ENCODE measurements at regions not wholly inside any gene's neighbourhood (a gene's known extent, or its start where the extent isn't known, plus 50 kb on each side); places are given as distances from the start of the nearest gene placed in this dataset.
"Not testable (repeated sequence)": the region's sequence is repeated elsewhere in the genome, so short reads cannot be mapped to it uniquely, and the experiment has no call there.

DNA sequence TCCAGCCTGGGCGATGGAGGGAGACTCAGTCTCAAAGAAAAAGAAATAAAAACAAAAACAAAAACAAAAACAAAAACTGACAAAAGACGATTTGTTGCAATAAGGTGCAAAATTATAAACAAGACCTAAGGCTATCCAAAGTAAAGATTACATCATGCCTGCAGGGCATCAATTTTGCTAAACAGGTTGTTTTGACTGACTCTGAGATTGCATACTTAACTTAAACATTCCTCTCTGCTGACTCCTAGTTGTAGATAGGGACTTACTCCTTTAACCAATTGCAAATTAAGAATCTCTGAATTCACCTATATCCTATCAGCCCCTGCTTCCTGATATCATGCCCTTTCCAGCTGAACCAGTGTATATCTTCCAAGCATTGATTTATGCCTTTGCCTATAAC is 2687.3 kb downstream of the PCDH7 start:
- intact Hi-C loops (cut with DNase I), result no loop called here
- ATAC-seq (ENCODE audit: poor library complexity) (no peak), DNase-seq (no peak)

DNA sequence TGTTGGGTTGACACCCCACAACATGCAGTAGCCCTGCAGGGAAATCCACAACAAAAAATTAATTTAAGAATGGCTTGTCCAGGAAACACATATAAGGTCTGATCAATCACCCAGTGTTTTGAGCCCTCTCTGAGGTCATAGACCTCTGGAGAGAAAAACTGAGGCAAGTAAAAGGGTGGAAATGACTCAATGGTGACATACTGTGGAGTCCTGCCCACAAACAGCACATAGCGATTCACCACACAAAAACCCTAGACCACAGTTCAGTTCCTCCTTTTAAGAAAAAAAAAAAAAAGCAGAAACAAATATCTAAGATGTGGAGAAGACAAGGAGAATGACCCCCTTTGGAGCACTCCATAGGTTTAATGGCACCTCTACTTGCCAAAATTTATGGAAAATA is 2691.0 kb downstream of the PCDH7 start:
- DNase-seq, result no peak
- no peak for ATAC-seq (ENCODE audit: poor library complexity)
- intact Hi-C loops (cut with DNase I), result no loop called here

DNA sequence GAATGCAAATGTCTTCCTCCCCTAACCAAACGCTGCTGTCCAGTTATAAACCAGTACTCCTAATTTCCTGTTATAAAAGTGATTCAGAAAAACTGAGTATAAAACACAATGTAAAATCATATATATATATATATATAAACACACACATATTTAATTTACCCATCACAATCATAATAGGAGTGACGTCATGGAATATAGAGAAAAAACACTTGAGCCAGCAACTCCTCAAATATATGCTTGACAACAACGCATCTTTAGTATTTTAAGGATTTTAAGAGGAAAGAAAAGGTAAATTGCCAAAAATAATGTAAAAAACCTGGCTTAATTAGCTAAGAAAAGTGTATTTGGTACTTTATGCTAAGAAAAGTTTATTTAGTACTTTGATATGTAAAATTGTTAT is 2701.7 kb downstream of the PCDH7 start:
- intact Hi-C loops (cut with DNase I), result no loop called here
- no peak for DNase-seq
- ATAC-seq (ENCODE audit: poor library complexity), result no peak

DNA sequence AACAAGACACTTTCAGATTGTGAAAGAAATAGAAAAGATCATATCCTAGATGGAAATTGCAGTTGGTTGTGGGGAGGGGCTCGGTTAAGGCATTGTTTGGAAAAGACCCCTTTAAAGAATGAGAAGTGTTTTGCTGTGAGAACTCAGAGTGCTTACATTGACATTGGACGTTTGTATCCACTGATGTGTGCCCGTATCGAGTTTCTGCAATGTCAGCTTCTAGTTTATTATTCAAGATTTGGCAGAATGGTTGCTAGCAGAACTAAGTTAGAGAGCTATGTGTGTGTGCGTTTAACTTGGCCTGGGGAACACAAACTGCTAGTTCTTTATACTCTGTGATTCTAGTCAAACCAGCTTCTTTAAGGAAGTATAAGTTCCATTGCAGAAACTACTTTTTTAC is 2702.5 kb downstream of the PCDH7 start:
- ATAC-seq (ENCODE audit: poor library complexity), result no peak
- intact Hi-C loops (cut with DNase I), result no loop called here
- DNase-seq, result no peak

DNA sequence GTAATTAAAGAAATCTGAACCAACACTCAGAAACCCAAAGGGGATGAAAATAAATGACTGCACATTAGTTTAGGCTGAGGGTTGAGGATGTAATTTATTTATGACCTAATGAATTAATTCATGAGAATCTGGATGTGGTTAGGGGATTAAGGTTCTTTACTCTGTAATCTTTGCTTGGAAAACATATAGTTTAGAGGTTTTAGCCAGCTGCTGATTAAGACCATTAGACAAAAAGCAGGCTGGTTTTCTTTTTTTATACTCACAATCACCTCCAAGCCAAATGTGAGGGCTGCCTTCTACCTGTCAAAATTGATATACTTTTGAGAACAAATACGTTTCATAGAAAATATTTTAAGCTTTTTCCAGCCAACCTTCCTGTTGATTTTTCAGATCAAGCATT is 2705.8 kb downstream of the PCDH7 start:
- intact Hi-C loops (cut with DNase I), result no loop called here
- ATAC-seq (ENCODE audit: poor library complexity) (no peak), DNase-seq (no peak)

DNA sequence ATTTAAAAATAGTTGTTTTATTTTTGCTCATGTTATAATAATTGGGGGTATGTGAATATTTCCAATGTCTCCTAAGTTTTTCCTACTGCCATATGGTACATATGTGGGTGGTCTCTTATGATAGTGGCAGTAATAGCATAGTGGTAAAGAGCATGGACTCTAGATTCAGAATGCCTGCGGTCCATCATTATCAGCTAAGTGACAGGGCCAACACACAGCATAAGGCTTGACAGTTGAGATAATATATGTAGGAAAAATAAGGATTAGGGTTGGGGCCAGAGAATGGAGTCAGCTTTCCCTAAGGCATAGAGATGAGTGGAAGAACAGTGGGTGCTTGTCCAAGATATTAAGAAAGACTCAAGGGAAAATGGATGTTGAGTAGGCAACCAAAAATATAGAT is 2707.5 kb downstream of the PCDH7 start:
- DNase-seq (no peak), ATAC-seq (ENCODE audit: poor library complexity) (no peak)
- intact Hi-C loops (cut with DNase I), result no loop called here

DNA sequence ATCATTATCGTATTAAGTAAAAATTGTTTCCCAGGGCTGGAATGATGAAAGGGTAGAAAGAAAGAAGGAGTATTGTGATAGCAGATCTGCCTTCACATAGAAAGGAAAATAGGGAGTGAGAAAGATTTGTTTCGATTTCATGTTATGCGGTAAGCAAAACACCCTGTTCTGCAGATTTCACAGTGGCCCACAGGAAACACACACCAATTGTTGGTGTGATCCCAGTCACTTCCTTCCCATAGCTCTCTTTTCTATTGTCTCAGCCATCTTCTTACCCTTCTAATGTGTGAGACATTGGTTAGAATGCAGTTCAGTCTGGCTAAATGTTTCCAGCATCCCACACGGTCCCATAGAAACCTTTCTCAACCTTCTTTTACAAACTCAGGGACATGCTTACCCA is 2709.8 kb downstream of the PCDH7 start:
- intact Hi-C loops (cut with DNase I), result no loop called here
- DNase-seq (no peak), ATAC-seq (ENCODE audit: poor library complexity) (no peak)

DNA sequence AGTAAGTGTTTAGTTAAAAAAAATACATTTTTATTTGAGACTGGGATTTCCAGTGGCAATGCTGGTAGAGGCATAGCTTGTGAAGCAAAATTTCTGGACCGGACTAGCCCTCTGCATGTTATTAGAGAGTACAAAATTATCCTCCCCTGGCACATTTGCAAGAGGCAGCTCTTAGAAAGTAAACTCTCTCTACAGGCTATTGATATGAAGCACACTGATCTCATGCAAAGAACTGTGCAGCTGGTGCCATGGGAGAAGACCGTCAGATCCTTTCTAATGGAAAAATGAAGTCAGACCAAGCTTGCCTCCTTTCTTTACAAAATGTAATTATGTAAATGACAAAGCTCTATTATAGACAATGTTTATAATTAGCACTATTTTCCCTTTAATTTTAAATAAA is 2717.2 kb downstream of the PCDH7 start:
- no peak for ATAC-seq (ENCODE audit: poor library complexity)
- intact Hi-C loops (cut with DNase I), result no loop called here

DNA sequence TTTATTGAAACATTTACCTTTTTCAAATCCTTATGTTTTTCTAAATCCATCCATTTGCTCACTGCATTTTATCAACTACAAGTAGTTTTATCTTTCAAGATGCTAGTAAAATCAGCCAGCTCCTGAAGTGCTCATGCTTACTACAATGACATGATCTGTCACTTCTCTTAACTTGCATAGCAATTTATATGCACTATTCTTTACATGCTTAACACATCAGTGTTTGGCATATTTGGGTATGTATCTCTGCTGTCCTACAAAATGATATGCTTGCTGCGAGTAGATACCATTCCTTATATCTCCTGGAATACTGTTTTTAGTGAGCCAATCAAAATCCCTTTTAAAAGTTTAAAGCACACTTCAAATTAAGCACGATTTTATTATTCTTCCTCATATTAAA is 2726.8 kb downstream of the PCDH7 start:
- DNase-seq, result no peak
- intact Hi-C loops (cut with DNase I), result no loop called here
- no peak for ATAC-seq (ENCODE audit: poor library complexity)

More for the DNA sequence above, 2717.2 kb downstream of the PCDH7 start:
- no peak for DNase-seq

DNA sequence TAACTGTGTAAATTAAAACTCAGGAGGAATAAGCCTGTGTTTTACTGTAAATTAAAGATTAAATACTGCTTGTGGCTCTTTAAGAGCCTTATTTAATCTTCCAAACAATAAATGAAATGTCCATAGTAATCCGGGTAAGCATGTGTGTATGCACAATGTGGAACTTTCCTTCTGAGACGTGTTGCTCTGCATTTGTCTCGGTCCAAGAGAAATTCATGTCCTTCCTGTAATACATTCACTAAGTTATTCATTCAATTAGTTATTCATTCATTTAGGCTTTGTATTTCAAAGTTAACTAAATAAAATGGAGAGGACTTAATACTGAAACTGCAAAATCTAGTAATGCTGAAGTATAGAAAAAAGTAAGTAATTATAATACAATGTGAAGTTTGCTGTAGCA is 2728.8 kb downstream of the PCDH7 start:
- no peak for ATAC-seq (ENCODE audit: poor library complexity)
- intact Hi-C loops (cut with DNase I), result no loop called here
- DNase-seq, result no peak

DNA sequence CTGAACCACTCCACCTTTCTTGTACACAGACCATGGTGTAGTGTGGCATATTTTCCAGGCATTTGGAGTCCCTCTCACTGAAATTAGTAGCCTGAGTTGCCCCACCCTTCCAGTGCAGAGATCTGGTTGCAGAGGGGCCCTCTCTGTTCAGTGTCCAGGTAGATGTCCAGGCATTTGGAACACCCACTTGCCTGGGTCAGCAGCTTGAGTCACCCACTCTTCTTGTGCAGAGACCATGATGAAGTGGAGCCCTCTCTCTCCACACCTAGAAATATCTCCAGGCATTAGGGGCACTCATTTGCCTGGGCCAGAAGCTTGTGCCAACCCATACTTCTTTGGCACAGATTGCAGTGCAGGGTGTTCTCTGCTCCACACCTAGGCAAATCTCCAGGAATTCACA is 2733.3 kb downstream of the PCDH7 start:
- intact Hi-C loops (cut with DNase I), result no loop called here
- DNase-seq, result no peak
- no peak for ATAC-seq (ENCODE audit: poor library complexity)

DNA sequence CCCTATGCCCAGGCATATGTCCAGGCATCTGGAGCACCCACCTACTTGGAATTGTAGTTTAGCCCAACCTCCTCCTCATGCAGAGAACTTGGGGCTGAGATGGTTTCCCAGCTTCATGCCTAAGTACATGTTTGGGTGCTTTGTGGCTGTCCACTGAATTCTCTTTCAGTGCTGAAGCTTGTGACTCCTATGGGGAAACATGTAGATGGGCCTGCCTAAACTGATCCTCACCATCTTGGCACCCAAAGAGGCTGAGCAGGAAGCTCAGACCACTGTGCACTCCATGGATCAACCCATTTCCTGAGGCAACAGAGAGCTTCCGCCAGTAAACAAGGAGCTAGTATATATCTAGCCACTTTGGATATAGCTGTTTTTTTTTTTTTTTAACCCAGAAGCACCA is 2733.7 kb downstream of the PCDH7 start:
- intact Hi-C loops (cut with DNase I), result no loop called here
- no peak for DNase-seq
- ATAC-seq (ENCODE audit: poor library complexity), result no peak

DNA sequence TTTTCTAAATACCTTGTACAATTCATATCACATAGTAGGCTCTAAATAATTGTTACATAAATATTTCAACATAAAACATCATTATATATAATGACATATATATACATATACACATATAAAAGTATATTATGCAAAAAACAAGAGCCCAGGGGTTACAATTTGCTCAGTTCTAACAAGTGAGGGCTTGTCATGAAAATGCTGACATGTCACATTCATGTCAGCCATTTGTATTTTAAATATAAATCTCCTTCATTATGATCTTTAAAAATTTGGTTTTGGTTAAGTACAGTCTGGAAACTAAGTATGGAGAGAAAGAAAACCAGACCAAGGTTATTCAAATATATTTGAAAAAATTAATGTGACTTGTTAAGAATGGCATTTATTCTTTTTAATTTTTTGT is 2745.4 kb downstream of the PCDH7 start:
- intact Hi-C loops (cut with DNase I), result no loop called here
- DNase-seq, result no peak
- no peak for ATAC-seq (ENCODE audit: poor library complexity)

DNA sequence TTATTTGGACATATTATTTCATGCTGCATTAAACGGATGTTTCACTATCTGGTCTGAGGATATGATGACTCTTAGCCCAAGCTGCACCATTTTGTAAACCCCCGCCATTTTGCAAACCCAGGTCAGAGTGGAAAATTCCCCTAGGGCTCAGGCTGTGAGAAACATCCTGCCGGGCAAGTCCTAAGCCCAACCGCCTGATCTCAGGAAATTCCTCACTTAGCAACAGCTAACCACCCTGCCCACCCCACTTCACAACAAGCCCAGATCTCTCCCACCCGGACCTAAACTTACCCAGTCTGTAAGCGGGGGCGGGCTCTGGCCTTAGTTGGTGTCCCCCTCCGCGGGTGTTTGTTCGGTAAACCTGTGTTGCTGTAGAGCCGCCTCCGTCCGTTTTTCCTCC is 2747.1 kb downstream of the PCDH7 start:
- no peak for ATAC-seq (ENCODE audit: poor library complexity)
- DNase-seq, result no peak
- intact Hi-C loops (cut with DNase I), result no loop called here

DNA sequence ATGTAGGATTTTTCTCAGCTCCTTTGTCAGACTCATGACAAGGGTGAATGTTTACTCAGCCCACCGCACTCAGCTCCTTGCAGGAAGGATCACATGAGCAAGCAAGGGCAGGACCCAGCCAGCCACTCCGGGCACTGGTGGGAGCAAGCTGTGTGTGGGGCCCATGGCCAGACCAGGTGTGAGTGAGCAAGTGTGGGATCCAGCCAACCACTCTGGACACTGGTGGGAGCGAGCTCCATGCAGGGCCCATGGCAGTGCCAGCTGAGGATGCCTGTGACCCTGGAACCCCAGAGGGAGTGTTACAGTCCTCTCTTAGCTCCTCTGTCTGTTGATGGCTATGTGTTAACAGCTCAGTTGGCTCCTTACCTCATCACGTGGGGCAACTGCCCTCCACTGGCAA is 2750.6 kb downstream of the PCDH7 start:
- intact Hi-C loops (cut with DNase I), result no loop called here
- DNase-seq, result no peak
- ATAC-seq (ENCODE audit: poor library complexity), result no peak

DNA sequence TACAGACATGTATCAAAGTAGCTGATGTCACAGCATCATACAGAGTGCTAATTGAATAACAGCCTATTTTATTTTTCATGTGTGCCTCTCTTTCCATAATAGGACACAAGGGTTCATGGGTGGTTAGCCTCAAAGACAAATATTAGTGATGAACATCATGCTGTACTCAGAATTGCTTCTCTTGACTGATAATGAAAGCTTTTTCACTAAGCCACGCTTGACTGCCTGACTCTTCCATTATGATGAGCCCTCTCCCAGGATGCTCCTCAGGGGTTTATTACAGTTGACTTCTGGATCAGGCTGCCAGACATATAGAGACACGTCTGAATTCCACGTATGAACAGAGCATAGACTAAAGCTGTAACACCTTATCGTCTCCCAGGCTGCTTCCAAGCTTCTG is 2757.5 kb downstream of the PCDH7 start:
- intact Hi-C loops (cut with DNase I), result no loop called here
- ATAC-seq (ENCODE audit: poor library complexity), result no peak

DNA sequence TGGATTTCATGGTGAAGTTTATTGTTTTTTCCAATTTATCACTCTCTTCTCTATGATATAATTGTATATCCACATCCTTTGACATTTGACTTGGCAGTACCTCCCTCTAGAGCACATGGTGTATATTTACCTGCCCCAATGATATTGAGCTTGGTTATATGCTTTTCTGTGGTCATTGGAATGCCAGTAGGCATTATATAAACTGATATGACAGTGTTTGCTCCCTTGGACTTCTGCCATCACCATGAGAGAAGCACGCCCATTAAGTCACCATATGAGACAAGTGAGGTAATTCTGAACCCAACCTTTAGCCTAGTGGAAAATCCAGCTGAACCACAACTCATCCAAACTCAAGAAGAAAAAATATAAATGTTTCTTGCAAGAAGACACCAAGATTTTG is 2761.5 kb downstream of the ARAP2 start:
- ATAC-seq (ENCODE audit: poor library complexity) (no peak), DNase-seq (no peak)
- intact Hi-C loops (cut with DNase I), result no loop called here

More for the DNA sequence above, 2757.5 kb downstream of the PCDH7 start:
- DNase-seq, result no peak

DNA sequence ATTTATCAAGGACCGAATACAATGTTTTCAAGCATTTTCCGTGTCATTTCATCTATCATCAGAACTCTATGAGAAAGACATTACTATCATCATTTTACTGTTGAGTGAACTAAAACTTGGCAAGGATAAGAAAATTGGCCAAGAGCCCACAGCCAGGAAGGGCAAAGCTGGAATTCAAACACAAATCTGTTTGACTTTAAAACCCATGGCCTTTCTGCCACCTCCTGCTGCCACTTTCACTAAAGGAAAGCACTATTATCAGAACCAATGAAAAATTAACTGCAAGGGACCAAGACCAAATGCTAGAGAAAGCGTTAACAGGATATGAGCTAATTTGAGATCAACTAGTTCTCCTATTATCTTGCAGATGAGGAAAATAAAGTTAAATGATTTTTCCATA is 2759.2 kb downstream of the ARAP2 start:
- no peak for DNase-seq
- no peak for ATAC-seq (ENCODE audit: poor library complexity)
- intact Hi-C loops (cut with DNase I), result no loop called here

DNA sequence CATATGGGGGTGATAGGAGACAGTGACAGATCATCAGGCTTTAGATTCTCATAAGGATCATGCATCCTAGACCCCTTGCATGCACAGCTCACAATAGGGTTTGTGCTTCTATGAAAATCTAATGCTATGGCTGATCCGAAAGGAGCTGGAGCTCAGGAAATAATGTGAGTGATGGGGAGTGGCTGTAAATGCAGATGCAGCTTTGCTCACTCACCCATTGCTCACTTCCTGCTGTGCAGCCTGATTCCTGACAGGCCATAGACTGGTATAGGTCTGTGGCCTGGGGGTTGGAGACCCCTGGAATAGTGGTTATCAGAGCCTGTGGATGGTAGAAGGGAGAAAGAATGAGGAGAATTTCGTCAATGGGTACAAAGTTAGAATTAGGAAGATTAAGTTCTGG is 2751.1 kb downstream of the ARAP2 start:
- no peak for DNase-seq
- intact Hi-C loops (cut with DNase I), result no loop called here
- no peak for ATAC-seq (ENCODE audit: poor library complexity)

DNA sequence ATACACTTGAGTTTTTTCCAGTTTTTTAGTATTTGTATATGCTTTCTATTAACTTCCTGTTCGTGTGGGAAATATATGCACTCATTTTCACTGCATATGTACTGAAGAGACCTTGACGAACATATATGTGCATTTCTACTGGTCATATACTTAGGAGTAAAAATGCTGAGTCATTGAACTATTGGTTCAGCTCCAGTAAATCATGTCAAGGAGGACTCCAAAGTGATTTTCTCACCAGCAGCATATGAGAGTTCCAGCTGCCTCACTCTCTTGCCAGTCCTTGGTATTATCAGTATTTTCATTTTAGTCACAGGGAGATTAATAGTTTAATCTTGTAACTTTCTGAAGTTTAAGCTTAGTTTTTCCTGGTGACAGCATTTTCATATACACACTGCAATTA is 2750.2 kb downstream of the ARAP2 start:
- intact Hi-C loops (cut with DNase I), result no loop called here
- DNase-seq, result no peak
- ATAC-seq (ENCODE audit: poor library complexity), result no peak

DNA sequence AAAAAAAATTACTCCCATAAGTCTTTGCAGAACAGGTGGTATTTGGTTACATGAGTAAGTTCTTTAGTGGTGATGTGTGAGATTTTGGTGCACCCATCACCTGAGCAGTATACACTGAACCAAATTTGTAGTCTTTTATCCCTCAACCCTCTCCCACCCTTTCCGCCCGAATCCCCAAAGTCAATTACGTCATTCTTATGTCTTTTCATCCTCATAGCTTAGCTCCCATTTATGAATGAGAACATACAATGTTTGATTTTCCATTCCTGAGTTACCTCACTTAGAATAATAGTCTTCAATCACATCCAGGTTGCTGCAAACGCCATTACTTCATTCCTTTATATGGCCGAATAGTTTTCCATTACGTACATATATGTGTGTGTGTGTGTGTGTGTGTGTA is 2742.7 kb downstream of the ARAP2 start:
- ATAC-seq (ENCODE audit: poor library complexity); intact Hi-C loops (cut with DNase I); DNase-seq: not testable (repeated sequence)

DNA sequence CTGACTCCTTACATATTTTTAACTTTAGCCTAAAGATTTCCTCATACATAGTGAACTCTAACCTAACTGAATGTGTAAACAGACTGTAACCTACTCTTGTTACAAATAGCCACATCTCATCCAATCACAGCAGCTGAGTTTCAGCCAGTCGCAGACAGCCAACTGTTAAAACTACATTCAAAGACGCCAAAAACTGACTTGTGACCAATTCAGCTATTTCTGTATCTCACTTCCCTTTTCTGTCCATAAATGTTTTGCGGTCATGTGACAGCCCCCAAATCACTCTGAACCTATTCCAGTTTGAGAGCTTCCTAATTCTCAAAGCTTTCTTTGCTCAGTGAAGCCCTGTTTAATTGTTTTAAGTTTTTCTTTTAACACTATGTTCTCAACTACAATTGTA is 2731.9 kb downstream of the ARAP2 start:
- intact Hi-C loops (cut with DNase I), result no loop called here
- DNase-seq (no peak), ATAC-seq (ENCODE audit: poor library complexity) (no peak)
